Stimulated activated CD4-positive, alpha-beta T cell treated with anti-CD3 and anti-CD28 coated beads, Interleukin-1b, Interleukin-23, amount 100 ng/mL, for 4 hours (primary cell): ENCODE measurements at regions not wholly inside any gene's neighbourhood (a gene's known extent, or its start where the extent isn't known, plus 50 kb on each side); places are given as distances from the start of the nearest gene placed in this dataset.

ENCODE experiments used
- DNase-seq, 2 donors: peaks; one replicate each; pipeline ENCODE4 v3.0.0-alpha.2; 2020; ENCODE audit warnings: low read depth in 2 of 2

DNA sequence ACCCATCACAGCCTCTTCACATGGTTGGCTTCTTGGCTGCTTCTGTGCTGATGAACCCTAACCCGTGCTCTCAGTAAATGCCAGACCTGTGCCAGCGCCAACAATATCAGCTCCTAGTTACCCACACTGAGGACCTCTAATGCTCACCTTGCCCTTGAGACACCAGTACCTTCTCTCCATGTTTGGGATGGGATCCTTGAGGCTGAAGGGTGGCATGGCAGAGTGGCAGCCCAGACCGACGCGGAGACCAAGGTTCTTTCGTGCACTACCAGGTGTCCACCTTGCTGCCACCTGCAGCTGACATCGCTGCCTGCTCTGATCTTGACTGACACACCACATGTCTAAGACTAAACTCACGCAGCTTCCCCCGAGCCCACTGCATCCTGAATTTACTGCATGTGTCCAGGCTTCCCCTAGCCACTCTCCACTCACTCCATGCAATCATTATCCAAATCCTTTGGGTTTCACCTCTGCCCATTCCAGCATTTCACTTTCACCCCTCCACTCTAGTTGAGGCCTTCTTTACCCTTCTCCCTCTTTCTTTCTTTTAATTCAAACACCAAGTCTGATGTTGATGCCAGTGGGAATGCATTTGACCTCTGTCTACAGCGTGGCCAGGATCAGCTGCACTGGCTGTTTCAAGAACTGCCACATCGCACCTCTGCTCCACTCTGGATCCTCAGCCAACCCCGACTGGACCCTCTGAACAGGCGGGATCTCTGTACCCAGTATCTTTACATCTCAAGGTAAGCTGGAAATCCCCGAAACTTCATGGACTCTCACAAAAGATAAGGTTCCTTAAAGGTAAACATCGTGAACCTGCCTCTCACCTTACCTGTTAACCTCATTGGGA lies 294.9 kb downstream of the GLRX3 start:
- DNase-seq: no peak

DNA sequence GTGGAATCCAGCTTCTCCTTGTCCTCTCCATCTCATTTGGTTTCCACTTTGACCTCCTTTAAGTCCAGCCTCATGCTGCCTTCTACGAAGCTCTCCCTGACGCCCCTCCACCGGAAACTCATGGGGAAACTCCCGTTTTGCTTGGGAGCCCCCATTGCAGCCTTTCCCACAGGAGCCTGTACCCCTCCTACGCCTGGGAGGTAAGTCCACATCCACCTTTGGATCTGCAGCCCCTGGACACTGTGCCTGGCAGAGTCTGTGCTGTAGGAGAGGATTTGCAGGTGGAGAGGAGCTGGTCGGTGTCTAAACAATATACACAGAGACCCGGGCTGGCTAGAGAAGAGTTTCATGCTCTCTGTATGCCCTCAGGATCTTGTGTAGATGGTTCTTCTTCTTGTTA lies 296.1 kb downstream of the GLRX3 start:
- DNase-seq: no peak

DNA sequence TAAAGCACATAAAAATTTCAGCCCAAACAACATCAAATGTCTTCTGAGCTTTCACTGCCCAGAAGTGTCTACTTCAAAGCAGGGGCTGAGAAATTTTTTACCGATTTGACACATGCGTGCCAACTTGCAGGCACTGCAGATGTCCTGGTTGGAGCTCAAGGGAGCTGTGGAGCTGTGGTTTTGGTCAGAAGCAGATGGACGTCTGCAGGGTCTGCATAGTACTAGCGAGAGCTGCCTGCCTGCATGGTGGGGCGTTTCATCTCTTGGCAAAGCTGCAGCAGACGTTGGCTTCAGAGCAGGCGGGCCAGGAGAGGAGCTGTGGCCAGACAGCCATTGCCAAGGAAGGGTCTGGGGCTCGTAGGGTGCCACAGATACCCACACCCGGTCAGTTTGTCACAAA lies 296.7 kb downstream of the GLRX3 start:
- no peak for DNase-seq

DNA sequence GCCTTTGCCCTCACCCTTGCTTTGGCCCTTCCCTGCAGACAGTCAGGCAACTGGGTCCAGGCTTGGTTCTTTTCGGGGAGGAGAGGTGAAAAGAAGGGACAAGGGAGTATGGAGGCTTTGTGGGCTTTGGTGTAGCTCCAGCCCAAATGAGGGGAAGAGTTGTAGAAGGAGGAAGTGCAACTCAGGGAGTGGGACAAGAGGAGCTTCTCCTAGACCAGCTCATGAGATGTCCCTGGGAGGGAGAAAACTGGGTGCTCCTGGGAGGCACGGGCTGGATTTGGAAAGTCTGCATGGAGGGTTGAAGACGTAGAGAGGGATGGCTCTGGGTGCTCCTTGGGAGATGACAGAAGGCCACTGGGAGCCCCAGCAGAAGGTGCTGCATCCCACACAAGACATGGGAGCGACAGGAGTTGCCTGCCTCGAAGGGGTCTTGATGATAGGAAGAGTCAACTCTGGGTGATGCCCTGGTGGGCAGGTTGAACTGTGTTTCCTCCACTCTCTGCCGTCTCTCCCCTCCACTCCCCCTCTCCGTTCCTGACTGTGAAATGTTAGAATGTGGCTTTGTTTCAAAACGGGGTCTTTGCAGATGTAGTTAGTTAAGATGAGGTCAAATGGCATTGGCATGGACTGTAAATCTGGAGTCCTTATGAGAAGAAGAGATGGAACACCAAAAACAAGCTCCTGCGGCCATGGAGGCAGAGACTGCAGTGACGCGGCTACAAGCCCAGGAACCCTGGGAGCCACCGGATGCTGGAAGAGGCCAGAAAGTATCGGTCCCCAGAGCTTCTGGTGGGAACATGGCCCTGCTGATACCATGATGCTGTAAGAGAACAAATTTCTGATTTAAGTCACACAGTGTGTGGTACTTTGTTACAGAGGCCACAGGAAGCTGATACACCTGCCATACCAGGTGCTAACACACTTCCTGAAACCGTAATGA lies 298.5 kb downstream of the GLRX3 start:
- no peak for DNase-seq

DNA sequence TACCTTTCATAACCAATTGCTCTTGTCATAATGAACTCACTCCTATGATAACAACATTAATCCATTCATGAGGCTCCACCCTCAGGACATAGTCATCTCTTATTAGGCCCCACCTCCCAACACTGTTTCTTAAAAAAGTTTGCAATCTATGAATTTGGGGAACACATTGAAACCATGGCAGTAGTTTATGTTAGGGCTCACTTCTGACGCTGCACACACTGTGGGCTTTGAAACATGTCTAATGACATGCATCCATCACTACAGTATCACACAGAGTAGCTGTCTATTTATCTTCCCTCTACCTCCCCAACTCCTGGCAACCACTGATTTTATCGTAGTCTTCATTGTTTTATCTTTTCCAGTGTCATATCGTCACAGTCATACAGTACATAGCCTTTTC lies 299.8 kb downstream of the GLRX3 start:
- DNase-seq: no peak

DNA sequence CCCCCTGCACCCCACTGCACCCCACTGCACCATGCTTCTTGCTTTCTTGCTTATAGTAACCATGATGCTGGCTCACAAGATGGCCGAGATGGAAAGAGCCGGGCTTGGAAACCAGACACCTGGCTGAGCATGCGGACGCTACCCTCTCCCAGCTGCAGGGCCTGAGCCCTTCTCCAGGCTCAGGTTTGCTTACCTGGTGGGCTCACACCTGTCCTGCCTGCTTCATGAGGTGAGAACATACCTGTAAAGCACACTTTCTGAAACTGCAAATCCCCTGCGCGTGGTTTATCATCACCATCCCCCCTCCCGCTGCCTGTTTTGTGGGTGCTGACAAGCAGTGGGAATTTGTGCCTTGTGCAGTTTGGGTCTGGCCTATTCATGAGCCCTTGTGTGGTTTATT lies 302.7 kb downstream of the GLRX3 start:
- DNase-seq: no peak

DNA sequence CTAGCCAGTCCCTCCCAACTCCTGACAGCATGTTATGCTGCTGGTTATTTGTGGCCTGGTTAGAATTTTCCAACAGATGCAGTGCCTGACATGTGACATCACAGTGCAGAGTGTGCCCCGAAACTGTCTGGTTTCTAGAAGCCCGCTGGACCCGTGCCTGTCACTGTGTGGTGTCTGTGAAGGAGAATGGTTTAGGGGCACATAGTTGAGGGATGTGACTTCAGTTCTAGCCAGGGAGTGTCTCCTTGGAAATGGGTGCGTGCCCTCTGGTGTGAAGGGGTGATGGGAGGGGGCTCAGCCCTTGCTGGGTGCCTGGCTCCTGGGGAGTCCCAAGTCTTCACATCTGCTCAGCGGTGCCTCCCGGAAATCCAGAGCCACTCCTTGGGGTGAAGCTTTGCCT lies 303.6 kb downstream of the GLRX3 start:
- DNase-seq: no peak

DNA sequence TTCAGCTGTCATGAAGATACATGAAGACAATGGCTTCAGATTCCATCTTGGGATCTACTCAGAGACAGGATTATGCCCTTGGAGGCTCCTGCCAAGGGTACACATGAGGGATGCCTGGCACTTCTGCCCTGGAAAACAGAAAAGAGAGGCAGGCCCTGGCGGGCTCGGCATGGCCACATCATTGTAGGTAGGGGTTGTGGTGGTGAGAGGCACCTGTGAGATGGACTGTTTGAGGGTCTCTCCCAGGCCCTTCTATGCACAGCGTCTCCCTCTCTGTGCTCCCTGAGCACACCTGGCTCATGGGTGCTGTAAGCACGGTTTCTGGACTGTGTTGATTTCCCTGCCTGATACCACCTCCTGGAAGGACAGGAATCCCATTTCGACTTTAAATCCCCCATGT lies 304.3 kb downstream of the GLRX3 start:
- DNase-seq: no peak

DNA sequence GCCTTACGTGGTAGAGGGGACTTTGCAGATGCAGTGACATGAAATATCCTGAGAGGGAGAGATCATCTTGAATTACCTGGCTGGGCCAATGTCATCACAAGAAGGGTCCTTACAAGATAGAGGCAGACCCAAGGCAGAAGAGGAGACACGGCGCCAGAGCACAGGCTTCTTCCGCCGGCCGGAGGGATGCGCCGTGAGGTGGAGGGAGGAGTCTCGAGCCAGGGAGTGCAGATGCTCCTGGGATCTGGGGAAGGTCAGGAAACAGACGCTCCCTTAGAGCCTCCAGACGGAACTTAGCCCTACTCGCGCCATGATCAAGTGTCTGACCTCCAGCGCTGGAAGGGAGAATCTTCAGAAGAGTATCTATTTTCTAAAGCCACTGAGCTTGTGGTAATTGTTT lies 304.8 kb downstream of the GLRX3 start:
- DNase-seq: no peak

DNA sequence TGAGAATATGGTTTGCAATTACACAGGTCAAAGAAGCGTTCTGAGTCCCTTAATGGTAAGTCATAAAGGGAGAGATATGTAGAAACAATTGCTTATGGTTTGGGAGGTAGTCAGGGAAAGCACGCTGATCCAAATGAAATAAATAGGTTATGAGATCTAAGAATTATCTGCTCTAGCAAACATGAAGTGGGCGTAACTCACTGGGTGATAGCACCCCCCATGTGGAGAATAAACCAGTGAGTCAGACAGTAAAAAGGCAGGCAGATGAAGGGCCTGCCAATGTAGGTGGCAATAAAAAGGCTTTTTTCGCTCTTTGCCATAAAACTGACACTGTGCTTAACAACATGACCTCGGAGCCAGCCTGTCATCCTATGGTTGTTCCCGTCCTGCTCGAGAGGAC lies 306.9 kb downstream of the GLRX3 start:
- no peak for DNase-seq

DNA sequence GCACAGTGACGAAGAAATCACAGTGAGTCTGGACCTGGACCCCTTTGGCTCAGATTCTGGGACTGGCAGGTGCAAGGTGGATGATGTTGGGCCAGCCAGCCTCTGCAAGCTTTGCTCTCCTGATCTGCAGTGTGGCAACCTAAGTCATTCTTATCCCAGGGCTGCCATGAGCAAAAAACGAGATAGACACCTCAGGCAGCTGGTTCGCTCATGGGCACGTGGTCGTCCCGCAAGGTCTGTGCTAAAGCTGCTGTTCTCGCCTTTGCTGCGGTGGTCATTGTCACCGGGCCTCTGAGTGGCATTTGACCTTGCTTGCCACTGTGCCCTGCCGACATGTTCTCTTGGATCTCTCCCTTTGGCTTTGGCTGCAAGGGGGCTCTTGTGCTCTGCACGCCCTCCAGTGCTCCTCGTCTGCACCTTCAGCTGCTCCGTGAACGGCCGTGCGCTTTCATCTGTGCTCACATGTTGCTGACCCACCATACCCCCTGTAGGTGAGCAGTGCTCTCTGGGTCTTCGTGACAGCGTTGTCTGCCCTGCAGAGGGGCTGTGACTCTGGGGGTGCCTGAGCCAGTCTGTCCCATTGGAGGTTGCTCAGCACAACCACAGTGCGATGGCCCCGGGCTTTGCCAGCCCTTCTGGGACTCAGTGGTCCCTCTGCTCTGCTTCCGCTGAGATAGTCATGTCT lies 317.0 kb downstream of the GLRX3 start:
- no peak for DNase-seq

DNA sequence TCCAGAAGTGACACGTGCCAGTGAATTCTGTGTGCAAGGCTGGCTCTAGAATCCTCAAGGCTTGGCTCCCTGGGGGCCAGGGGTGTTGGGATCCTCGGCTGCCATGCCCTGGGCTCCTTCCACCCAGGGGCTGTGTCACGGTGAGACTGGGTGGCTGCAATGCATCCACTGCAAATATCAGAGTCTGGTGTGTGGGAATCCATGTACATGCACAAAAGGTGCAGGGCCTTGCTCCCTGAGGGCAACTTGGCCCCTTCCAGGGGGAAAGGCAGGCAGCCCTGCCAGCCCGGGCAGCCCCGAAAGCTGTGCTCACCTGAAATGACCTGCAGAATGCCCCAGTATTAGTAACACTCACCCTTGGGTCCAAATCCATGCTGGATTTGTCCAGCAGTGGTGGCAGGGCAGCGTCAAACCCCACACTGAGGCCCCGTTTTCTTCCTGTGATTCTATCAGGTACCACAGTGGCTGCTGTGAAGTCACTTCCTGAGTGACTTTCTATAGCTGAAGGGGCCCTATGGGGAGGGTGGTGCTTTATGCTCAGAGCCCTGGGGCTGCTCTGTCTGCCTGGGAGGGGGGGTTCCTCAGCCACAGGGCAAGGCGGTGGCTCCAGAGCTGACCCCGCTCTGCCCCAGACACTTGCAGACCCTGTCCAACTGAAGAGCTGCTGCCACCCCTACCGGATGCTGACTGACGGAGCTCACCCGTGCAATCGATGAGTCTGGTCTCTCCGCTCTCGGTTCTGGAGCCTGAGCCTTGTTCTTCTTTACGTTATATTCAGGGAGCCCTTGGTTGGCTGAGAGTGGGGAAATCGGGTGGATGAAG lies 317.7 kb downstream of the GLRX3 start:
- no peak for DNase-seq

DNA sequence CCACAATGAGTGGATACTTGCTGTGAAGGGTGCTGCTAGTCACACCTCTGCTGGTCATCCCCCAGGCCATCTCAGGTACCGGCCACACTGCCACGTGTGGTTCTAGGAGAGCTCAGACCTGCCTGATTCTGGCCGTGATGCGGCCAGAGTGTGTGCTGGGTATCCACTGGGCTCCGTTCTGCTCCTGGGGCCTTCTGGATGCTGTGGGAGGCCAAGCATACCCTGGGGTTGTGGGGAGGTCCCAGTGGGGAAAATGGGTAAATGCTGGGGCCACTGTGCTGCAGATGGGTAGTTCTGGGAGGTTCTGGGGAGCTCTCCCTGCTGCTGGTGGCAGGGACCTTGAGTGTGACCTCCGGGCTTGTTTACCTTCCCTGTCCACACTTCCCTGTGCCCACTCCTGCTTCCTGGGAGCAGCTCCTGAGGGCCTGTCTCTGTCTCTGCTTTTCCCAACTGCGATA lies 318.4 kb downstream of the GLRX3 start:
- DNase-seq: no peak

DNA sequence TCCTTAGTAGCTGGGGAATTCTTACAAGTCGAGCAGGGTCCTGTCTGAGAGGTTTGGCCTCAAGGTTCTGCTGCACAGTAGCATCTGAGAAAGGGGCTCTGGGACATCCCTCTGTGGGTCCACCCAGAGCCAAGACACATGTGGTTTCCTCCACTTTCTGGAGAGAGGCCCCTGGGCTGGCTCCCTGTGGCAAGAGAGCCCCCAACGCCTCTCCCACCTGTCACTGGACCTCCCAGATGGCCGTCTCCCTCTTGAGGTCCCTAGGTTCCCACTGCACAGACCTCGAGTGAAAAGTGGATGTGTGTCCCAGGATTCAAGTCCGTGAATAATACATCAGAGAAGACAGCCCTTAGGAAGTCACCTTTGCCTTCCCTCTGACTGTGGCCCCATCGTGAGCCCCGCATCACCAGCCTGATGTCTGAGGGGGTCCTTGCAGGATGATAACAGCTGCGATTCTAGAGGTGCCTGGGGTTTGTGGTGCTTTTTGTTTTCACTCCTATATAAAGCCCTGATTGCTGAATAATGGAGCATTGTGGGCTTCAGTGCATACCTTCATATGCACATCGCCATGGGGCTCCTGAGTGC lies 319.0 kb downstream of the GLRX3 start:
- no peak for DNase-seq

DNA sequence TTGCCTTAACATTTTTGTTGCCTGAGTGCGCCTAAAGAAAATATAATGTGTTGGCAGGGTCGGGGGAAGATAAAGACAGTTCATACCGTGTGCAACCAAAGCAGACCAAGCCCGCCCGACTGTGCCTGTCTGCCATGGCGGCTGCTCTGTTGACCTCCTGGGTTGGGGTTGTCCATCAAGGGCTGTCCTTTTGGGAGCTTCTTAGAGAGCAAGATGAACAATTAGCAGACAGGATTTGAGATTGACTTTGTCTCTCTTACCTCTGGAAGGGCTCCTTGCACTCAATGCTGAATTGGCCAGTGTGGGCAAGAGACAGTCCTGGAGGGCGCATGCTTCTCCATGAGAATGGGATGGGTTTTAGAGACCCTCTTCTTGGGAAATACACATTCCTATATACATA lies 319.6 kb downstream of the GLRX3 start:
- DNase-seq: no peak

DNA sequence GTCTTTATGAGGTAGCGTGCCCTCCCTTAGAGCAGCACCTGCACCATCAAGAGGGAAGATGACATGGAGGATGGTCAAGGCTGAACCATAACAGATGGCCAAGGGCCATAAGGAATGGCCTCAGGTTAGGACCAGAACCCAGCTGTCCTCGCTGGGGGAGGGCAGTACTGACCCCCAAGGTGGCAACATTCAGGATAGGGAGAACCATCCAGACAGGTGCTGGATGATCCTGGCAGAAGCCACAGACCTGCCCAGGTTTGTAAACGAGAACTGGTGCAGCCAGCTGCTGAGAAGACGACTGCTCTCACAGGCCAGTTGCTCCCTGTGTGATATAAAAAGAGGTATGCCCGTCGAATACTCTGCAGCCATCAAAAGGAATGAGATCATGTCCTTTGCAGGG lies 320.4 kb downstream of the GLRX3 start:
- DNase-seq: no peak

DNA sequence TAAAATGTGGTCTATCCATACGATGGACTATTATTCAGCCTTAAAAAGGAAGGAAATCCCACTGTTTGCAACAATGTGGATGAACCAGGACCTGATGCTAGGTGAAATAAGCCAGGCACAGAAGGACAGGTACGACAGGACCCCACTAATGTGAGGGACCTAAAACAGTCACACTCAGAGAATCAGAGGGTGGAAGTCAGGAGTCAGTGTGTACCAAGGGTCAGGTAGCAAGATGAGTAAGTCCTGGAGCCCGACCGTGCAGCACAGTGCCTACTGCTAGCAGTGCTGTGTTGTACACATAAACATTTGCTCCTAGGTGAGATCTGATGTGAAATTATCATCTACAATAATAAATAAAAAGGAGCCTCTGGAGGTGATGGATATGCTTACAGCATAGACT lies 322.3 kb downstream of the GLRX3 start:
- DNase-seq: no peak

DNA sequence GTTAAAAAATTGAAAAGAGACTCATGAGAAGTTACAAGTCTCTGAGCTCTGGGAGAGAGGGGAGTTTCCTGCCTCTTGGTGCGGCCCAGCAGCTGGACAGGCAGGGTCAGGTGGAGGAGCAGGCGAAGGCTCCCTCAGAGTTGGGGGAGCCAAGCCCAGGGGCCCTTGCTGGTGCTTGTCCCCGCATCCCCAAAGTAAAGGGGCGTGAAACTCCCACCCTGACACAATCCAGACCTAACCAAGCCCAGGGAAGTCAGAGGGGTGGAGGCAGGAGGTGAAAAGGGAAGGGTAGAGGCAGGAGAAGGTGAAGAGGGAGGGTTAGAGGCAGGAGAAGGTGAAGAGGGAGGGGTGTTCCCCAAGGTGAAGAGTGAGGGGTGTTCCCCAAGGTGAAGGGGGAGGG lies 322.8 kb downstream of the GLRX3 start:
- DNase-seq: no peak

DNA sequence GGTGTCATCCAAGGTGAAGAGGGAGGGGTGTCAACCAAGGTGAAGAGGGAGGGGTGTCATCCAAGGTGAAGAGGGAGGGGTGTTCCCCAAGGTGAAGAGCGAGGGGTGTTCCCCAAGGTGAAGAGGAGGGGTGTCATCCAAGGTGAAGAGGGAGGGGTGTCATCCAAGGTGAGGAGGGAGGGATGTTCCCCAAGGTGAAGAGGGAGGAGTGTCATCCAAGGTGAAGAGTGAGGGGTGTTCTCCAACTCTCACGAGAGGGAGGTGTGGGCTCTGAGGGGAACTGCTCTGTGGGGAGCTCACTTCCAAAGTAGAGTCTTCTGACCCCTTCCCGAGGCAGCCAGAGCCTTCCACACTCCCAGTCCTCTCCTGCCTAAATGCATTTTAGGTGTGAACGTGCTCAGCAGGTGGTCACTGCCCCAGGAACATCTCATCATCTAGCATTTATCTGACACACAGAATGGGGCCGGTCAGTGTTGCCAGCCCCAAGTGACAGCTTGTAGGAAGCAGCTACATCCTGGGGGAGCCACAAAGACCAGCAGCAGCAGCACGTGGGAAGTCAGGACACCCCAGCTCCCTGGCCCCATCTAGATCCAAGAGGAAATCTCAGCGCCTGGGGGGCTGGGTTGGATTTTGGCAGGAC lies 323.8 kb downstream of the GLRX3 start:
- no peak for DNase-seq

DNA sequence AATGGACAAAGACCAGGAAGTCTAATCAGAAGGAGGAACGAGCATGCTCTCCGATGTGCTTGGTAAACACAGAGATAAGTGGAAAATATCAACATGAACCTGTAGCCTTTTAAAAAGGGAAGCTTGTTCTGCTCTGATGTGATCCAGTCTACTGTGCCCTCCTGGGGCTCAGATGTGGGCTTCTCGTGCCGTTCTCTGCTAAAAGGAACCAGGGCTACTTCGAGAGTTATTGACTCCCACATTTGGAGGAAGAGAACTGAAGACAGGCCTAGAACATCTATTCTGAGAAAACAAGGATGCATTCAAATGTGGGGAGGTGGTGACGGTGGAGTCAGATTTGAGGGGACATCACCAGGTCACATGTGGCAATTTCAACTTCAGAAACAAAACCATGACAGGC lies 325.4 kb downstream of the GLRX3 start:
- DNase-seq: no peak
